ENCODE measurements at regions not wholly inside any gene's neighbourhood (a gene's known extent, or its start where the extent isn't known, plus 50 kb on each side); places are given as distances from the start of the nearest gene placed in this dataset.
"Not testable (repeated sequence)": the region's sequence is repeated elsewhere in the genome, so short reads cannot be mapped to it uniquely, and the experiment has no call there.

DNA sequence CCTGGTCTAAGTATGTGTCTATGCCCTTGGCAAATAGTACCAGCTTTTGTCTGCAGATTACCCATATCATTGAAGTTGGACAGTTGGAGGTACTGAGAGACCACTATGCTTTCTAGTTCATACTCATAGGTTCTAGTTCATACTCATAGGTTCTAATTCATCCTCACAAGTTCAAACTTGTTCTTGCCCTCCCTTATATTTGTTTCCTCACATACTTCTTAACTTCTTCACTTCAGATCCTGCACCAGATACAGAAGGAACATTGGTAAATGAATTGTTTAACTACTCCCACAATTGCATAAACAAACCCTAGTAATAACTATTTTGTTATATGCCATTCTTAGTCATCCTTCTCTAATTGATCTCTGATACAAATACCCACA, 172.2 kb downstream of the SLITRK1 start:
- DNase-seq (ENCODE audit: low spot score in 2 of 2) (no peak), ATAC-seq (replicated peaks; ENCODE audit: extremely low read depth, poor library complexity, severe bottlenecking) (no peak)
- Mint-ChIP-seq H3K27ac (ENCODE audit: low read depth) (no peak overlapping the region), H3K4me1 (no peaks in the 10 kb centered on the region), H3K9me3 (peaks cover 5% of the 10 kb centered on the region), H3K27me3 (no peaks in the 10 kb centered on the region), H3K36me3 (ENCODE audit: insufficient read depth) (no peaks in the 10 kb centered on the region), H3K4me3 (no peak overlapping the region)

DNA sequence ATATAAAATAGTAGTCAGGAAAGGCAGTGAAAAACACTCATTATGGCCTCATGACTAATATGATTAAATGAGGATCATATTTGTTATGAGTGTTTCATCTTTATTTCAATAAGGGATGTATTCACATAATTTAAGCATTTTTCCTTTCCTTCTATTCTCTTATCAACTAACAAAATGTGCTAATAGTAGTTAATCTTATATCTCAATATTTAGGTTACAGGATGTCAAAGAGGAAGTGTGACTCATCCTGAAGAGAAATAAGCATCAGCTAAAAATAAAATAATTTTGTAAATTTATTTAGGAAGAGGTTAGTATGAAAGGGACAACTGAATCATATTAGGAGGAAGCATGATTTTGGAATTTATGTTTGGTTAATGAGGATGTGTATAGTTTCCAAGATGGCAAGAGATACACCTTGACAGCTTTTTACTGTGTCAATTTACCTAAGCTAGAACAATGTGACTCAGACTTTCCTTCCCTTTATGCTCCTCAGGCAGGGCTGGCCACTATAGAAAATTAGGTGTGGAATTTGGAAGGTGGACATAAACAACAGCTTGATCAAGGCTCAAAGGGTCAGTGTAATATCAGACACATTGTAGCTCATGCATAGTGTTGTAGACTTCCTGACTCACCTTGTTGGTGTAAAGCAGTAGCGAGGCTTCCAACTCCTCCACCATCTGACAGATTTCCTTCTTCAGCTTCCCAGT, 172.7 kb downstream of the SLITRK1 start:
- ATAC-seq (replicated peaks; ENCODE audit: extremely low read depth, poor library complexity, severe bottlenecking) = no peak
- H3K4me1 Mint-ChIP-seq = no peaks in the 10 kb centered on the region
- no peak for DNase-seq (ENCODE audit: low spot score in 2 of 2)
- H3K27ac Mint-ChIP-seq (ENCODE audit: low read depth) = no peak overlapping the region
- H3K36me3 Mint-ChIP-seq (ENCODE audit: insufficient read depth) = no peaks in the 10 kb centered on the region
- peaks cover 5% of the 10 kb centered on the region for H3K9me3 Mint-ChIP-seq
- no peak overlapping the region for H3K4me3 Mint-ChIP-seq
- H3K27me3 Mint-ChIP-seq = no peaks in the 10 kb centered on the region

DNA sequence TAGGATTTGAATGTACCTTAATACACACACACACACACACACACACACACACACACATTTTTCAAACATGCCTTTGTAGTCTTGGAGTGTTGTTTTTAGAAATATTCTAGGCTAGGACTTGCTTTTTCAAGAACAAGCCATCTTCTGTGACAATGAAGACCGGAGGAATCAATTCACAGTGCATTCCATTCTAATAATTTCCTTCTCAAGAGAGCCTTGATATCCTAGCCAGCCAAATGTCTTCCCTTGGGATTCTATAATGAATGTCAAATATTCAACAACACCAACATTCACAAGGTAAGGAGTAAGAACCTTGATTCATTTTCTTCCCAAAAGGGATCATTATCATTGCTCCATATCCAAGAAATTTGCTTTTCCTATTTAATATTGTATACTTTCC, 180.3 kb downstream of the SLITRK1 start:
- no peaks in the 10 kb centered on the region for H3K4me1 Mint-ChIP-seq
- H3K9me3 Mint-ChIP-seq = peaks cover 5% of the 10 kb centered on the region
- no peaks in the 10 kb centered on the region for H3K36me3 Mint-ChIP-seq (ENCODE audit: insufficient read depth)
- H3K27me3 Mint-ChIP-seq = no peaks in the 10 kb centered on the region
- no peak overlapping the region for H3K27ac Mint-ChIP-seq (ENCODE audit: low read depth)
- ATAC-seq (replicated peaks; ENCODE audit: extremely low read depth, poor library complexity, severe bottlenecking) (no peak), DNase-seq (ENCODE audit: low spot score in 2 of 2) (no peak)
- no peak overlapping the region for H3K4me3 Mint-ChIP-seq

DNA sequence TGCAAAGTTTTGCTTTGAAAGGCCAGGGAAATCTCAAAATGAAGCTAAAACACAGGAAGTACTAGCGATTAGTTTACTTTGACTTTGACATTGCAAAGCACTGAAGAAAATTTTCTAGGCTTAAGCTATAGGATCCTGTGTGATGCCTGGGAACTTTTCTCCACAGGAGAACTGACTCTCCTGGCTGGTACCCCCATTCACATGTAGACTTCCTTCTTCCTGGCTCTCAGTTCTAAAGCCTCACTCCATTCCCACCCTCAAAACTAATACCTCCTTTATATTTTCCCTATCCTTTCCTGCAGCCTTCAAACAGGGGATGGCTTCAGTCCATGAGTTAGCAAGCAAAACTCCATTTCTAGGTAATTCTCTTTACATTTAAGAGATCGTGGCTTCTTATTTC, 189.5 kb downstream of the SLITRK1 start:
- peaks cover 2% of the 10 kb centered on the region for H3K36me3 Mint-ChIP-seq (ENCODE audit: insufficient read depth)
- ATAC-seq (replicated peaks; ENCODE audit: extremely low read depth, poor library complexity, severe bottlenecking) = no peak
- no peaks in the 10 kb centered on the region for H3K27me3 Mint-ChIP-seq
- peaks cover 10% of the 10 kb centered on the region for H3K9me3 Mint-ChIP-seq
- H3K27ac Mint-ChIP-seq (ENCODE audit: low read depth) = no peak overlapping the region
- DNase-seq (ENCODE audit: low spot score in 2 of 2) = no peak
- no peak overlapping the region for H3K4me3 Mint-ChIP-seq
- no peaks in the 10 kb centered on the region for H3K4me1 Mint-ChIP-seq

DNA sequence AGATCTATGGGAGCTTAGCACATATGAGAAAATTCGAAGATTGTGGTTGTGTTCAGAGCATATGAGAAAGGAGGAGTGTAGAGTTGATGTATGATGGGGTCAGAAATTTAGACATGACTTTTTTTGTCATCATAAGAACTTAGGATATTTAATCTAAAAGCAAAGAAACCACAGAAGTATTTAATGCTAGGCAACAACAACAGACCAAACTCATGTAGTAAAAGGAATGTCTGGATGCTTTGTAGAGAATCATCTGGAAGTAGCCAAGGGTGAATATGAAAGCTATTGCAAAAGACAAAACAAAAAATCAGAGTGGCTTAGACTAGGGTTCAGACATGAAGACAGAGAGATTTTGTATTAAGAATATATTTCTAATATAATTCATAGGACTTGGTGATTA, 190.3 kb downstream of the SLITRK1 start:
- no peak overlapping the region for H3K27ac Mint-ChIP-seq (ENCODE audit: low read depth)
- H3K27me3 Mint-ChIP-seq = no peaks in the 10 kb centered on the region
- no peak for ATAC-seq (replicated peaks; ENCODE audit: extremely low read depth, poor library complexity, severe bottlenecking)
- no peaks in the 10 kb centered on the region for H3K4me1 Mint-ChIP-seq
- H3K36me3 Mint-ChIP-seq (ENCODE audit: insufficient read depth) = peaks cover 2% of the 10 kb centered on the region
- H3K9me3 Mint-ChIP-seq = peaks cover 10% of the 10 kb centered on the region
- no peak for DNase-seq (ENCODE audit: low spot score in 2 of 2)
- no peak overlapping the region for H3K4me3 Mint-ChIP-seq

DNA sequence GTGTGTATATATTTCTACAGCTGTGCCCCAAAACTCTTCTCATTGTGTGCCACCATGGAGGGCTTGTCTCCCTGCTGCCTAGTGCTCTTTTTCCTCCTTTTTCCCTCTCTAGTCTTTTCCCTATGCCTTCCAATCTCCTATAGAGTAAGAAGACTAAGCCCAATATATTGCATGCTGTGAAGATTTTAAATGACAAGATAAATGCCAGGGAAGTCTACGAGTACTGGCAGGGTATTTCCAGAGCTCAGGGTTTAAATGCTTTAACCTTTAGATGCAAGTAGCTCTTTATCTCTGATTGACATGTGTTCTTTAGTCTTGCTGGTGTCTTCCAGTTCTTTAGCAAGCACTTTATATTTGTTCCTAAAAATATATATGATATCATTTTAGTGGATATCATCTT, 200.7 kb downstream of the SLITRK1 start:
- H3K4me1 Mint-ChIP-seq = no peaks in the 10 kb centered on the region
- DNase-seq (ENCODE audit: low spot score in 2 of 2) = no peak
- no peaks in the 10 kb centered on the region for H3K9me3 Mint-ChIP-seq
- H3K36me3 Mint-ChIP-seq (ENCODE audit: insufficient read depth) = no peaks in the 10 kb centered on the region
- ATAC-seq (replicated peaks; ENCODE audit: extremely low read depth, poor library complexity, severe bottlenecking) = no peak
- no peaks in the 10 kb centered on the region for H3K27me3 Mint-ChIP-seq
- H3K27ac Mint-ChIP-seq (ENCODE audit: low read depth) = no peak overlapping the region
- H3K4me3 Mint-ChIP-seq = no peak overlapping the region

DNA sequence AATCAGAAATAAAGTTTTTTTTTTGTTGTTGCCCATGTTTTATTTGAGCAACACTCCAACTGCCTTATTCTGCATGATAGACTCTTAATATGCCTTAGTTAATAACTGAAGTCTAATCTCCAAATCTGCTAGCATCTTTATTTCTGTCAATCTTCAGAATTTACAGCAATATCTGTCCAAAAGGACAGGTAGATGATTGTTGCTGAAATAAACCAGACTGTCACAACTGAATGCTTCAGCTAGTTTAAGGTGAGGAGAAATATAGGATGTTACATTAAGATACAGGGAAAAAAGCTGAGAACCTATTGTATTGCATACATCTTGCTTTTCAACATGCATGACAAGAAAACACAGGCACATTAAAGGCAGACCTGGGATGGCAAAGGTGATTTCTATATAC, 204.3 kb downstream of the SLITRK1 start:
- ATAC-seq (replicated peaks; ENCODE audit: extremely low read depth, poor library complexity, severe bottlenecking) (no peak), DNase-seq (ENCODE audit: low spot score in 2 of 2) (no peak)
- H3K4me3 Mint-ChIP-seq = no peak overlapping the region
- no peaks in the 10 kb centered on the region for H3K9me3 Mint-ChIP-seq
- no peak overlapping the region for H3K27ac Mint-ChIP-seq (ENCODE audit: low read depth)
- no peaks in the 10 kb centered on the region for H3K27me3 Mint-ChIP-seq
- no peaks in the 10 kb centered on the region for H3K4me1 Mint-ChIP-seq
- H3K36me3 Mint-ChIP-seq (ENCODE audit: insufficient read depth) = no peaks in the 10 kb centered on the region

DNA sequence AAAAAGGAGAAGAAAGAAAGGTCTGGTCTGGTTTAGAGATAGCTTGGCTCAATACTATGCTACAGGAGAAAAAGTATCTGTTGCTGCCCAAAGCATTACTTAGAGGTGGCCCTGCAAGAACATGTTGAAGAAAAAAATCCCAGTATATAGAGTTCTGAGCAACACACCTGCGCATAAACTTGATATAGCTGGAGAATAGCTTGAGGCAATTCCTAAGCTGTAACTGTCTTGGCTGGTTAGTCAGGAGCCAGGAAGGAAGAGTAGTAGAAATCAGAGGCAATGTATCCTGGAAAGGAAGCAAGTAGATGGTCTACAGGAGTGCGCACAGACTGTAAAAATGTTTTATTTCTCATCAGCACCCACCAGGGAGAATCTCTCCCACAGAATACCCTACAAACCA, 209.7 kb downstream of the SLITRK1 start:
- Mint-ChIP-seq H3K4me1 (no peaks in the 10 kb centered on the region), H3K4me3 (no peak overlapping the region), H3K9me3 (peaks cover 6% of the 10 kb centered on the region), H3K27me3 (no peaks in the 10 kb centered on the region), H3K27ac (ENCODE audit: low read depth) (no peak overlapping the region), H3K36me3 (ENCODE audit: insufficient read depth) (no peaks in the 10 kb centered on the region)
- DNase-seq (ENCODE audit: low spot score in 2 of 2) (no peak), ATAC-seq (replicated peaks; ENCODE audit: extremely low read depth, poor library complexity, severe bottlenecking) (no peak)

DNA sequence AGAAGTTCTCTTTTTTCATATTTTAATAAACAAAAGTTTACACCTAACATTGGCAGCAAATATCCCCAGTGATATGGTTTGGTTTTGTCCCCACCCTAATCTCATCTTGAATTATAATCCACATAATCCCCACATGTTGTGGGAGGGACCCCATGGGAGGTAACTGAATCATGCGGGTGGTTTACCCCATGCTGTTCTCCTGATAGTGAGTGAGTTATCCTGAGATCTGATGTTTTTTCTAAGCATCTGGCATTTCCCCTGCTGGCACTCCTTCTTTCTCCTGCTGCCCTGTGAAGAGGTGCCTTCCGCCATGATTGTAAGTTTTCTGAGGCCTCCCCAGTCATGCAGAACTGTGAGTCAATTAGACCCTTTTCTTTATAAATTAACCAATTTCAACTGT, 214.7 kb downstream of the SLITRK1 start:
- no peak overlapping the region for H3K4me3 Mint-ChIP-seq
- H3K36me3 Mint-ChIP-seq (ENCODE audit: insufficient read depth) = no peaks in the 10 kb centered on the region
- peaks cover 6% of the 10 kb centered on the region for H3K9me3 Mint-ChIP-seq
- no peak overlapping the region for H3K27ac Mint-ChIP-seq (ENCODE audit: low read depth)
- H3K27me3 Mint-ChIP-seq = no peaks in the 10 kb centered on the region
- no peak for ATAC-seq (replicated peaks; ENCODE audit: extremely low read depth, poor library complexity, severe bottlenecking)
- H3K4me1 Mint-ChIP-seq = no peaks in the 10 kb centered on the region
- no peak for DNase-seq (ENCODE audit: low spot score in 2 of 2)

DNA sequence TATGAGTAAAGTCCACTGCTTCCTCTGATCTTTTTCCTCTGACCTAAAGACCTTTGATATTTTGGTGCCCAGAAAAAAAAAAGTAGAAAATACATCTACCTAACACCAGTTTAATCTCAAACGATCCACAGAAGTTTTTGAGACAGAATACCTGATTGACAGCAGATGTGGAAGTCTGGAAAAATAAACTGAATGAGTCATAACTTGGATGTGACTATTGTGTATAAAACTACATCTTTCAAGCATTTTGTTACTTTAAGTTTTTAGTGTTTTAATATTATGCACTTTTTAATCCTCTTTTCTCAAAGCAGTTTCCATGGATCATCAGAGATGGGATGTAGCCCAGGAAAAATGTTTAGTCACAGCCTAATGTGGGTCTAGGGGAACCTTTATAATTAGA, 216.1 kb downstream of the SLITRK1 start:
- no peaks in the 10 kb centered on the region for H3K4me1 Mint-ChIP-seq

DNA sequence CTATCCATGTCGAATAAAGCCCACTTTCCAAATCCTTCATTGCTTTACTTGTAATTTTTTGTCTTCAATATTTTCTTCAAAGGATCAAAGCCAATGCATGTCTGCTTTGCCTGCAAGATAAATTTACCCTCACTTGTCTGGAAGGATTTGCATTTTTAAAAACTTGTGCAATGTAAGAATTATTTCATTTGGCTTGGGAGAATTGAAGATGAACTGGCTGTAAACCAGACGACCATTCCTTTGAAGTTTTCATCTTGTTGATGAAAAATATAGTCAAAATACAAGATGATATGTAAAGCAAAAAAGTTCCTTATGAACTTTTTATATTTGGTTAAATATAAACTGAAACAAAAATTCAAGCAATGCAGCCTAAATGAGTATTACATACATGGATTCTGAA, 225.0 kb downstream of the SLITRK1 start:
- Mint-ChIP-seq H3K4me1 (no peaks in the 10 kb centered on the region), H3K36me3 (ENCODE audit: insufficient read depth) (no peaks in the 10 kb centered on the region), H3K27me3 (no peaks in the 10 kb centered on the region), H3K4me3 (no peak overlapping the region), H3K27ac (ENCODE audit: low read depth) (no peak overlapping the region), H3K9me3 (peaks cover 5% of the 10 kb centered on the region)
- ATAC-seq (replicated peaks; ENCODE audit: extremely low read depth, poor library complexity, severe bottlenecking) (no peak), DNase-seq (ENCODE audit: low spot score in 2 of 2) (no peak)

More for the DNA sequence above, 216.1 kb downstream of the SLITRK1 start:
- H3K4me3 Mint-ChIP-seq = no peak overlapping the region
- no peak overlapping the region for H3K27ac Mint-ChIP-seq (ENCODE audit: low read depth)
- H3K9me3 Mint-ChIP-seq = peaks cover 7% of the 10 kb centered on the region
- no peak for DNase-seq (ENCODE audit: low spot score in 2 of 2)
- H3K27me3 Mint-ChIP-seq = no peaks in the 10 kb centered on the region
- H3K36me3 Mint-ChIP-seq (ENCODE audit: insufficient read depth) = no peaks in the 10 kb centered on the region
- no peak for ATAC-seq (replicated peaks; ENCODE audit: extremely low read depth, poor library complexity, severe bottlenecking)

DNA sequence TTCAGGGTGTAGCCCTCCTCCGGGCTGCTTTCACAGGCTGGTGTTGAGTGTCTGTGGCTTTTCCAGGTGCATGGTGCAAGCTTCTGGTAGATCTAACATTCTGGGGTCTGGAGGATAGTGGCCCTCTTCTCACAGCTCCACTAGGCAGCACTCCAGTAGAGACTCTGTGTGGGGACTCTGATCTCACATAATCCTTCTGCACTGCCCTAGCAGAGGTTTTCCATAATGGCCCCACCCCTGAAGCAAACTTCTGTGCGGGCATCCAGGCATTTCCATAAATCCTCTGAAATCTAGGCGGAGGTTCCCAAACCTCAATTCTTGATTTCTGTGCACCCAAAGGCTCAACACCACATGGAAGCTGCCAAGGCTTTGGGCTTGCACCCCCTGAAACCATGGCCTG, 239.7 kb downstream of the SLITRK1 start:
- DNase-seq (ENCODE audit: low spot score in 2 of 2); H3K4me1 Mint-ChIP-seq; ATAC-seq (replicated peaks; ENCODE audit: extremely low read depth, poor library complexity, severe bottlenecking); H3K36me3 Mint-ChIP-seq (ENCODE audit: insufficient read depth); H3K27me3 Mint-ChIP-seq; H3K27ac Mint-ChIP-seq (ENCODE audit: low read depth); H3K4me3 Mint-ChIP-seq: not testable (repeated sequence)
- peaks cover 39% of the 10 kb centered on the region for H3K9me3 Mint-ChIP-seq

DNA sequence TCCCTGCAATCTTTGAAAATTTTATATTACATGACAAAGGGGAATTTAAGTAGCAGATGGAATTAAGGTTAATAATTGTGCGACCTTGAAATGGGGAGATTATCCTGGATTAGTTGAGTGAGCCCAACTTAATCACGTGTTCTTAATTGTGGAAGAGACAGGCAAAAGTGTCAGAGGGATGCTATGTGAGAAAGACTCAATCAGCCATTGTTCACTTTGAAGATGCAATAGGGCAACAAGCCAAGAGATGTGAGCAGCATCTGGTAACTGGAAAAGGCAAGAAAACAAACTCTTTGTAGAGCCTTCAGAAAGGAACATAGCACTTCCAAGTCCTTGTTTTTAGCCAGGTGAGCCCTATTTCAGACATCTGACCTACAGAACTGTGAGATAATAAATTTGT, 247.7 kb downstream of the SLITRK1 start:
- H3K4me1 Mint-ChIP-seq = no peaks in the 10 kb centered on the region
- peaks cover 10% of the 10 kb centered on the region for H3K9me3 Mint-ChIP-seq
- no peak overlapping the region for H3K4me3 Mint-ChIP-seq
- H3K36me3 Mint-ChIP-seq (ENCODE audit: insufficient read depth) = no peaks in the 10 kb centered on the region
- no peak overlapping the region for H3K27ac Mint-ChIP-seq (ENCODE audit: low read depth)
- no peaks in the 10 kb centered on the region for H3K27me3 Mint-ChIP-seq
- DNase-seq (ENCODE audit: low spot score in 2 of 2) (no peak), ATAC-seq (replicated peaks; ENCODE audit: extremely low read depth, poor library complexity, severe bottlenecking) (no peak)

DNA sequence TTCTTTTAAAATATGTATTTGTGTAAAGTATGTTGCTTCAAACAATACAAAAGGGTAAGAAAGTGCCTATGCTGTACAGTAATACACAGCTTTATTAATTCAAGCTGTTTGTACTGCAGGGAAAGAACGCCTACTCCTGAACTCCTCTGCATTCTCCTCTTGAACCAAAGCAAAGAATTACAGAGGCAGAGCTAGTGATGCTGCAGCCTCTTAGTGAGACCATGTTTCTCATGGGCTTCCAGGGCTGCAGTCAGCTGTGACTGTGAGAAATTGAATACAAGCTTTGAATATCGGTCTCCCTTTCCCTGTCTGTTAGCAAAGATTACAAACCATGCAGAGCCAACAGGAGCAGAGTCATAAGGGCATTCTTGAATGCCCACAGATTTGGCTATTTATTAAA, 248.5 kb downstream of the SLITRK1 start:
- no peaks in the 10 kb centered on the region for H3K4me1 Mint-ChIP-seq
- H3K4me3 Mint-ChIP-seq = no peak overlapping the region
- DNase-seq (ENCODE audit: low spot score in 2 of 2) = no peak
- H3K9me3 Mint-ChIP-seq = peaks cover 7% of the 10 kb centered on the region
- no peaks in the 10 kb centered on the region for H3K27me3 Mint-ChIP-seq
- no peak overlapping the region for H3K27ac Mint-ChIP-seq (ENCODE audit: low read depth)
- ATAC-seq (replicated peaks; ENCODE audit: extremely low read depth, poor library complexity, severe bottlenecking) = no peak
- no peaks in the 10 kb centered on the region for H3K36me3 Mint-ChIP-seq (ENCODE audit: insufficient read depth)
